ENCODE measurements at regions not wholly inside any gene's neighbourhood (a gene's known extent, or its start where the extent isn't known, plus 50 kb on each side); places are given as distances from the start of the nearest gene placed in this dataset.

DNA sequence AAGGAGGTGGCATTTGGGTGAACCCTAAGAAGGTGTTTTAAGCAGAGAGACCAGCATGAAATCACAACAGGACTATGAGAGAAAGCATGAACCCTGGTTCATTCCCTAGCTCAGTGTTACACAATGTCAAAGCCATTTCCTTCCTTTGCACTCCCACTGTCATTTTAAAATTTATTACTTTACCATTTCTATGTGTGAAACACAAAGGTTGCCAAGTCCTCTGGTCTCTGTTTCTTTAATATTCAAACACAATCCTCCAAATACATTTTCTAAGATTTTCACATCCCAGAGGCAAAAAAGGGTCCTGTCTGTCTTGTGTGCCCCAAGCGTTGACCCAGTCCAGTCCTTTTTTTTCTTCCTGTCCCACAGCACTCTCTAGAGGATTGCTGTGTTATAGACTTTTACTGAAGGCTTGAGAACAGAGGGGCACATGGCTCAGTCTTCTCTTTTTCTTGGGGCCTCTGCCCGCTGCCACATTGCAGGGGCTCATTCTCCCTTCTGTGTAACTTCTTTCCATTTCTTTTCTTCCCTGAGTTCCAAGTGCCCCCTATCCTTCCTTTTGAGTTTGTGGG is 78.6 kb upstream of the SLC28A3 start:
- intact Hi-C loops (cut with micrococcal nuclease), result no loop called here
- Mint-ChIP-seq H3K27me3 (ENCODE audit: insufficient read depth, unreplicated experiment) (no peaks in the 10 kb centered on the region), H3K4me3 (ENCODE audit: unreplicated experiment) (no peak overlapping the region), H3K4me1 (ENCODE audit: insufficient read depth, unreplicated experiment) (no peaks in the 10 kb centered on the region), H3K36me3 (ENCODE audit: insufficient read depth, unreplicated experiment) (no peaks in the 10 kb centered on the region), H3K27ac (ENCODE audit: low read depth, unreplicated experiment) (no peak overlapping the region), H3K9me3 (ENCODE audit: unreplicated experiment) (no peaks in the 10 kb centered on the region)
- ChIA-PET CTCF (interaction anchor here (0.6 kb wide), 1 partner anchor 325 kb away, joined by 3 read pairs; no protein-coding TSS in a partner anchor), POLR2A (no interaction called here)
- no TSS peak for BruUV-seq (replicated peaks)
- DNase-seq (ENCODE audit: unreplicated experiment), result peak; percentile 22
- TF ChIP-seq, protein P1, sequence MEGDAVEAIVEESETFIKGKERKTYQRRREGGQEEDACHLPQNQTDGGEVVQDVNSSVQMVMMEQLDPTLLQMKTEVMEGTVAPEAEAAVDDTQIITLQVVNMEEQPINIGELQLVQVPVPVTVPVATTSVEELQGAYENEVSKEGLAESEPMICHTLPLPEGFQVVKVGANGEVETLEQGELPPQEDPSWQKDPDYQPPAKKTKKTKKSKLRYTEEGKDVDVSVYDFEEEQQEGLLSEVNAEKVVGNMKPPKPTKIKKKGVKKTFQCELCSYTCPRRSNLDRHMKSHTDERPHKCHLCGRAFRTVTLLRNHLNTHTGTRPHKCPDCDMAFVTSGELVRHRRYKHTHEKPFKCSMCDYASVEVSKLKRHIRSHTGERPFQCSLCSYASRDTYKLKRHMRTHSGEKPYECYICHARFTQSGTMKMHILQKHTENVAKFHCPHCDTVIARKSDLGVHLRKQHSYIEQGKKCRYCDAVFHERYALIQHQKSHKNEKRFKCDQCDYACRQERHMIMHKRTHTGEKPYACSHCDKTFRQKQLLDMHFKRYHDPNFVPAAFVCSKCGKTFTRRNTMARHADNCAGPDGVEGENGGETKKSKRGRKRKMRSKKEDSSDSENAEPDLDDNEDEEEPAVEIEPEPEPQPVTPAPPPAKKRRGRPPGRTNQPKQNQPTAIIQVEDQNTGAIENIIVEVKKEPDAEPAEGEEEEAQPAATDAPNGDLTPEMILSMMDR (IDR thresholded peaks at IDR 0.05; ENCODE audit: unreplicated experiment), result peak; percentile 13

DNA sequence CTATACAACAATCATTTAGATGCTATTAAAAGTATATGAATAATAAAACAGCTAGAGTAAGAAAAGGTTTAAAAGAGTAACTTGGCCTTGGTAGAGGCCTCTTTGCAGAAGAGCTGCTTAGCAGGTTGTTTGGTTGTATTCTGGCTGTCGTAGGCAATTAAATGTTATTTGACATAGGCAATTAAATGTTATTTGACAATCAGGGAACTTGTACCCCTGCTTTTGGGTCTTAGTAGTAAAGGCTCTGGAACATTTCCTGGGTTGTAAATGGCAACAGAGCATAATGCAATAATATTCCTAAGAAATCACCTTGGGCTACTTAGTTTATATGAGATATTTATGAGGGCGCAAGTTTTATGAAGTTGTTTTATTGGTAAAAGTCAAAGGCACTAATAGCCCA is 84.4 kb upstream of the SLC28A3 start:
- no peak for DNase-seq (ENCODE audit: unreplicated experiment)
- no peaks in the 10 kb centered on the region for H3K9me3 Mint-ChIP-seq (ENCODE audit: unreplicated experiment)
- H3K4me1 Mint-ChIP-seq (ENCODE audit: insufficient read depth, unreplicated experiment), result no peaks in the 10 kb centered on the region
- H3K27me3 Mint-ChIP-seq (ENCODE audit: insufficient read depth, unreplicated experiment), result no peaks in the 10 kb centered on the region
- POLR2A ChIA-PET, result interaction anchor here (0.7 kb wide), 1 partner anchor 1317 kb away, joined by 3 read pairs; the partner anchor contains the start of gene AGTPBP1
- no TSS peak for BruUV-seq (replicated peaks)
- H3K4me3 Mint-ChIP-seq (ENCODE audit: unreplicated experiment), result no peak overlapping the region
- TF ChIP-seq, protein P1 (IDR thresholded peaks at IDR 0.05; ENCODE audit: unreplicated experiment), result no peak
- H3K36me3 Mint-ChIP-seq (ENCODE audit: insufficient read depth, unreplicated experiment), result no peaks in the 10 kb centered on the region
- intact Hi-C loops (cut with micrococcal nuclease), result no loop called here
- H3K27ac Mint-ChIP-seq (ENCODE audit: low read depth, unreplicated experiment), result no peak overlapping the region
- CTCF ChIA-PET, result interaction anchor here (1.5 kb wide), 1 partner anchor 28 kb away, joined by 4 read pairs; no protein-coding TSS in a partner anchor

DNA sequence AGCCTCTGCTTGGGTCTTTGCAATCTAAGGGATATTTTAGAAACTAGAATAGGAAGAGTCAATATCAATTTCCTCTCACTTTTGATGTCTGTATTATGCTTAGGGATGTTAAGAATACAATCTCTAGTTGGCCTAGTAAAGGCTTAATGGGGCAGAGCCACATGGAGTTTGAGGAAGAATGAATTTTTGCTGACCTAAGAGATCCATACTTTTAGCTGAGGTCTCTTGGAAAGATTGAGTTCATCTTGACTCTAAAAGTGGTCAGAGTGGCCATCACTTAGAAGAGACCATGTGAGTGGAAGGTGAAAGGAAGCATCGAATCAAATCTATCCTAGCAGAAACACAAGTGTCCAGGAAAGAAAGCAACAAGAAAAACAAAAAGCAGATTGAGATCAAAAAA is 92.2 kb upstream of the SLC28A3 start:
- Mint-ChIP-seq H3K27ac (ENCODE audit: low read depth, unreplicated experiment) (no peak overlapping the region), H3K4me3 (ENCODE audit: unreplicated experiment) (no peak overlapping the region), H3K36me3 (ENCODE audit: insufficient read depth, unreplicated experiment) (no peaks in the 10 kb centered on the region), H3K4me1 (ENCODE audit: insufficient read depth, unreplicated experiment) (no peaks in the 10 kb centered on the region), H3K9me3 (ENCODE audit: unreplicated experiment) (peaks cover 8% of the 10 kb centered on the region), H3K27me3 (ENCODE audit: insufficient read depth, unreplicated experiment) (no peaks in the 10 kb centered on the region)
- POLR2A ChIA-PET, result no interaction called here
- TF ChIP-seq, protein P1 (IDR thresholded peaks at IDR 0.05; ENCODE audit: unreplicated experiment), result no peak
- CTCF ChIA-PET, result interaction anchor here (0.7 kb wide), 1 partner anchor 34 kb away, joined by 3 read pairs; no protein-coding TSS in a partner anchor
- no peak for DNase-seq (ENCODE audit: unreplicated experiment)
- BruUV-seq (replicated peaks), result no TSS peak
- intact Hi-C loops (cut with micrococcal nuclease), result no loop called here

DNA sequence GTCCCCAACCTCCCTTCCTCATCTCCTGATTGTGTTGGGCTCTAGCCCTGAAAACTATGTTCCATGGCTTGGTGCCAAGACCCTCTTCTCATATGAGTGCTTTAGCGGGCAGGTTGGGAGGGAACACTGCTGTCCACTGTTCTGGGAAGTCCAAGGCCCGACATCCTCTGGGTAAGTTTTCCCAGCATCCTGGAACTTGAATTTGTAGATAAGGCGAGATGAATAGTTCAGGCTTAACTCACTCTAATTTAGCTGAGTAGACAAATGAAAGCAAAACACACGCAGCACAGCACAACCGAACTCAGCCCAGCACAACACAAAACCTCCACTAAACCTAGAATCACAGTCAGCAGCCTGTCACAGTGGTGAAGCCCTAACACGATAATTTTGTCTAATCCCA is 95.3 kb upstream of the SLC28A3 start:
- no TSS peak for BruUV-seq (replicated peaks)
- POLR2A ChIA-PET, result no interaction called here
- Mint-ChIP-seq H3K4me1 (ENCODE audit: insufficient read depth, unreplicated experiment) (peaks cover 8% of the 10 kb centered on the region), H3K27ac (ENCODE audit: low read depth, unreplicated experiment) (no peak overlapping the region), H3K4me3 (ENCODE audit: unreplicated experiment) (no peak overlapping the region), H3K27me3 (ENCODE audit: insufficient read depth, unreplicated experiment) (no peaks in the 10 kb centered on the region), H3K9me3 (ENCODE audit: unreplicated experiment) (peaks cover 8% of the 10 kb centered on the region), H3K36me3 (ENCODE audit: insufficient read depth, unreplicated experiment) (no peaks in the 10 kb centered on the region)
- intact Hi-C loops (cut with micrococcal nuclease), result no loop called here
- TF ChIP-seq, protein P1 (IDR thresholded peaks at IDR 0.05; ENCODE audit: unreplicated experiment), result no peak
- CTCF ChIA-PET, result interaction anchor here (0.6 kb wide), 1 partner anchor 1174 kb away, joined by 3 read pairs; no protein-coding TSS in a partner anchor
- no peak for DNase-seq (ENCODE audit: unreplicated experiment)

Measured in MCF 10A (cell line).